Esophagus squamous epithelium (tissue), 4 donors: ENCODE measurements at regions not wholly inside any gene's neighbourhood (a gene's known extent, or its start where the extent isn't known, plus 50 kb on each side); places are given as distances from the start of the nearest gene placed in this dataset.

Experiments
- CTCF ChIP-seq, 6 experiments: fragments of 450-650 bp in 4 of 6; fragments of 200-600 bp in 2 of 6; sonication (generic) in 2 of 6; IDR thresholded peaks; one replicate each; pipeline ENCODE4 v1.5.1; 2016 to 2019; ENCODE audit warnings: antibody characterized with exemption in 6 of 6, mild to moderate bottlenecking in 4 of 6, moderate library complexity in 4 of 6
- POLR2A ChIP-seq, 4 donors: fragments of 450-650 bp; IDR thresholded peaks; one replicate each; pipeline ENCODE4 v1.6.1; 2017; ENCODE audit warnings: antibody characterized with exemption in 4 of 4, mild to moderate bottlenecking in 4 of 4, moderate library complexity in 3 of 4

- TF ChIP-seq POLR2A (IDR thresholded peaks at IDR 0.05) (no peak), CTCF (IDR thresholded peaks at IDR 0.05) (no peak)
Observed at GRCh38 chr5:26649000-26649399, 389.4 kb downstream of the CDH9 start.
